Head of caudate nucleus (tissue), 42 donors: ENCODE measurements at regions not wholly inside any gene's neighbourhood (a gene's known extent, or its start where the extent isn't known, plus 50 kb on each side); places are given as distances from the start of the nearest gene placed in this dataset.
"Not testable (repeated sequence)": the region's sequence is repeated elsewhere in the genome, so short reads cannot be mapped to it uniquely, and the experiment has no call there.

ENCODE experiments used
- DNase-seq, 42 donors: peaks; one replicate each; pipeline versions ENCODE4 v3.0.0 to v3.0.0-alpha.2; 2020 to 2021; ENCODE audit warnings: mixed read lengths in 7 of 42
- intact Hi-C: fragments of 100-400 bp; cut with DNase I; formaldehyde crosslinking; loops from one replicate; pipeline ENCODE4 v1.15.0; 2022

DNA sequence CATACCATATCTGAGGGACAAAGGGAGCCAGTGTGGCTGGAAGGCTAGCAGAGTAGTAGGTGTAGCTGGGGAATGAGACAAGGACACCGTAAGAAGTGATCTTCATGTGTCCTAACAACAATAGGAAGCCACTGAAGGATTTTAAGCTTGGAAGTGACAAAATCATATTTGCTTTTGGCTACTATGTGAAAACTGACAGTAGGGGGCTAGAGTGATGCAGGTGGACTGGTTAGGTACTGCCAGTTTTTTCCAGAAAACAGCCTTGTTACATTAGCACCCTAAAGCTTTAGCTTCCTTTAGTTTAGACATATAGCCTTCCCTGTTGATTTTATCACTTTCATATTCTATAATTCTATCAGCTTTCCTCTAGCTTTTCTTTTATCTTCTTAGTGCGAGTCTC lies 637.1 kb downstream of the ANKRD7 start:
- intact Hi-C loops = no loop called here

DNA sequence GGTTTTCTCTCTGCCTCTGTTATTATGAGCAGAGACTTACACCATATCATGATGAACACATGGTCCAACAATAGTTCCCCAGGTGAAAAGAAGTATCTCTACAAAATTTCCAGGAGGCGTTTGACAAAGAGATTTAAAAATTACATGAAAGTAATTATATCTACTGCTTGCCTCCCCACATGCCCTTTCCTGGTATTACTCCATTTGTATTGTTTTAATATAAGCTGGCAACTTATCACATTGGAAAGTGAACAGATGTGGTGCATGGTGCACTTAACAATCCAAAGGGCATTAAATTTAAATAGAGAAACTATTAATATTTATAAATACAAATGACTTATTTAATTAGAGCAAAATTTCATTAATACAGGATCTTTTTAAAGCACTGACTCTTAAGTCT lies 638.2 kb downstream of the ANKRD7 start:
- intact Hi-C loops = no loop called here
- DNase-seq = no peak

More for the DNA sequence above, 637.1 kb downstream of the ANKRD7 start:
- DNase-seq = no peak

DNA sequence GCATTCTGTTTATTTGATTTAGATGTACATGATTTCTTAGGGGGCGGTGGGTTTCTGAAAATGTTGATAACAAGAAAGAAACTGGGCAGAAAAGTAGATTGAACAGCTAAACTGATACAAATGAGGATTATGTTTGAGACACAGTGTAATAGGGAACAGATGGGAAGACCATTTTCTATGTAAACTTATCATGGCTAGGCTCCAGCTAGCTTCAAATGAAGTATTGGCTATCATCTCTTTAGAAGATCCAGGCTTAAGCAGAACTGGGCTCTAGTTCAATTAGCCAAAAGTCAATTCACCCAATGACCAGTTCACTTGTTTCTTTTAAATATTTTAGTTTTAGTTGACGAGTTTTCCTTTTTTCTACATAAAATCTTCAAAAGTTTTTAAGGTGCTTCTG lies 639.5 kb downstream of the ANKRD7 start:
- intact Hi-C loops = no loop called here
- no peak for DNase-seq

DNA sequence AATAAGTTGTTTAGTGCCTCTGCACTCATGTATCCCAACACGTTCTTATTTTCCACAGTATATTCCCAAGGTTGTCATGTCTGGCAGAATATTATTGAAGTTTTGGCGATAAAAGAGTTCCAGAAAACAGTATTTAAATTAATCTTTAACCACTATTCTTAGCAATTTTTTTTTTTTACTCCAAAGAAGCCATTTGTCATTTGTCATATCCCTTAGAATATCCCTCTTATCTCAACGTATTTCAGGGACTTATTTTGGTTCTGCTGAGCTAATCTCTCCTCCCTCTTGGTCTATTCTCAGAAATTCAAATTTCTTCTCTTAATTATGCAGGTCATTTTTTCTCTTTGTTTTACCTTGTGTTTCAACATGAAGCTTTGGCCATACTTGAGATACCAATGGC lies 643.4 kb downstream of the ANKRD7 start:
- no peak for DNase-seq
- intact Hi-C loops = no loop called here

DNA sequence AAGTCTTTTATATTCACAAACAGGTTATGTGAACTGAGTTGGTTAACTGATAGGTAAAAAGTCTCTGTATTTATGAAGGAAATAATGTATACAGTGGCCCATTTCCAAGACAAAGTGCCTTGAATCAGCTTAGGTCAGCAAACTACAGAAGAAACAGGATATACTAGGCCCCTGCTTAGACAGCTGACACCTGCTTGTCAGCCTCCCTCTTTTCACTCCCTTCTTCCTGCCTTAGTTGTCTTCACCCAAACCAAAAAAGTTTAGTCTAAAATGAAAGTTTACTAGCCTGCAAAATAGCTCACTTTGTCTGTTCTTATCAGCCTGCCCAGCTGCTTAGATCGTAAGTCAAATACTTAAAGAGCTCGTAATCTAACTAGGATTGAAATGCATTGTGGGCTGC lies 644.6 kb downstream of the ANKRD7 start:
- DNase-seq, intact Hi-C loops: not testable (repeated sequence)

DNA sequence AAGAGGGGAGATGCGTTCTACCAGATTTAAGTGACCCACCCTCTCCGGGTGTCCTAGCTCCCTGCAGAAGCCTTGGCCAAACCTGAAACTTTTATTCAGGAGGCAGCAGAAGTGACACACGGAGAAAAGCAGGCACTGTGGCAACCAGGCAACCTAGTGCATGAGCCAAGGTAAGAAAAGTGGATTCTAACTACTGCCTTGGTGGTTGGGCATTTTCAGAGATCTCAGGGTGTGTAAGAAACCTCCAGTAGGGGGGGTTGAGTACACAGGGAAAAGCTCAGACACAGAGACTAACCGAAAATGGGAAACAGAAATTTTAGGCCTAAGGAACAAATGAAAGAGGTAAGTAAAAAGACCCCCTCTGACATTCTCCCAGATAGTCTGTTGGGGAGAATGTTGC lies 645.7 kb downstream of the ANKRD7 start:
- peak in 8 of 42 donors; percentile 3 to 46 (median 12) for DNase-seq
- intact Hi-C loops = no loop called here

DNA sequence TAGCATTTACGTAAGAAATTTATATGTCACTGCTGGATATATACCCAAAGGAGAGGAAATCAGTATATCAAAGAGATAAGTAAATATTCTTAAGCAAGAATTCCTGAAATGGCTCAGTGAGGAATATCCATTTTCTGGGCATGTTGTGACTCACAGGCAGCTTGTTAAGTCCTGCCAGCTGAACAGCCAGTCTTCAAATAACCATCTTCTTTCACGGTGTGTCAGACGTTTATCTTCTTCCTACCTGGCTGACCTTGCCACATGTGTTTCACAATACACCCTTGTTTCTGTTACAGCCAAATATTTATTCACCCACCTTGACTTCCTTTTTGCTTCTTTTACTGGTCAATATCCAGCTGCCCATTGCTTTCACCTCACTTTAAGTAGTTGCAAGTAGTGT lies 648.1 kb downstream of the ANKRD7 start:
- no peak for DNase-seq
- intact Hi-C loops = no loop called here

DNA sequence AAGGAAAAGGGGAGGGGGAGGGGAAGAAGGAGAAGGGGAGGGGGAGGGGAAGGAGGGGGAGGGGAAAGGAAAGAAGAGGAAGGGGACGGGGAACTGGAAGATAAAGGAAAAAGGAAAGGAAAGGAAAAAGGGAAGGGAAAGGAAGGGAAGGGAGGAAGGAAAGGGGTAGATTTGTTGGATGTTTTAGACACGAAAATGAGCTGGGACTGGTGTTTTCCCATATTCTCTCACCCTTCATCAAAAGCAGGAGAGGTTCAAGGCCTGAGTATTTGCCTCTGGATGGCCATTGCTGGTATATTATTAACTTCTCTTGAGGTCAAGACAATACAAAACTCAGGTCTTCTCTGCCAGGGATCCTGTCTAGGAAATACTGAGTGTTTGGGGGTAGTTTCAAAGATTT lies 652.7 kb downstream of the ANKRD7 start:
- DNase-seq = no peak
- intact Hi-C loops = no loop called here

DNA sequence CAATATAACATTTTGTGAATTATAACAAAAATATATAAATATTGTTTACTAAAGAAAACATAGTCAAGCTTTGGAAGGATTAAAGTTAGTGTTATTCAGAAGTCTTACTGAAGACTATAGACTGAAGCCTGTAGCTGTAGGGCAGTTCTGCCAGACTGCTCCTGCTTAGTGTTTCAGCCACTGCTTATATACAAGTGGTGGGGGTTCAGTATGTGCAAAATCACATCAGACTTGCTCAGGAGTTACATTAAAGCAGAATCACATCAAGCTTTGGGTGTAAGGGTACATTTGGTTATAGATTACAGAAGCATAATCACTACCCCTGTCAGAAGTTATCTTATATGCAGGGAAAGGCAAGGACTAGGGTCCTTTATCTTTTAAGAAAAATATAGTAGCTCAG lies 653.8 kb downstream of the ANKRD7 start:
- intact Hi-C loops = no loop called here
- no peak for DNase-seq

DNA sequence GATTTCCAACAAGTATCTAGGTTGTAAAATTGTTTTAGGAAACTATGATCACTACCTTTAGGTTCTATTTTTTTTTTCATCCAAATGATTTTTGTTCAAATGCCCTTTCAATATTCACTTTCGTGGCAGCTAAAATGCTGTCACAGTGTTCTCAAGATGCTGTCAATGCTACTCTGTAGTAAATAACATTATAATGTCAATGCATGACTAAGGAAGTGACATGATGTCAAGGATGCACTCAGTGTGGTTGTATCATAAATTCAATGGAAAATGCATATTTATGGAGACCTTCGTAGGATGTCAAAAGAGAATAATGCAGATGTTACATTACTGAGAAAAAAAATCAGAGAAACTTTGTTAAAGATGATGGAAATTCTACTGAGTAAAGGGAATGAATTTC lies 673.8 kb downstream of the ANKRD7 start:
- DNase-seq = no peak
- intact Hi-C loops = no loop called here

DNA sequence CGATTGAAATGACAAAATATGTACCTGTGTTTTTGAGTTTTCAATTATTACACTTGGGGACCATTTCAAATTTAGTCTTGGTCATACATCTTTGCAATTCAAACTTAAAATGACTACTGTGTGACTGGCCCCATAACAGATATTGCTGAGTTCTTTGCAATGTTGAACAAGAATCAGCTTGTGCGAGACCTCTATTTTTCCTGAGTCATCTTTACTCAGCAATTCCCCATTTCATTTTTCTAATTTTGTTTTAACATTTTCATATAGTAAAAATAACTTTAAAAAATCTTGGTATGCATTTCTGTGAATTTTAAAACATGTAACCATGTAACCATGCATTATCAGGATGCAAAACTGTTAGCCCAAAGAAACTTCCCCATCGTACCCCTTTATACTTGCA lies 678.1 kb downstream of the ANKRD7 start:
- intact Hi-C loops = no loop called here
- DNase-seq = no peak

DNA sequence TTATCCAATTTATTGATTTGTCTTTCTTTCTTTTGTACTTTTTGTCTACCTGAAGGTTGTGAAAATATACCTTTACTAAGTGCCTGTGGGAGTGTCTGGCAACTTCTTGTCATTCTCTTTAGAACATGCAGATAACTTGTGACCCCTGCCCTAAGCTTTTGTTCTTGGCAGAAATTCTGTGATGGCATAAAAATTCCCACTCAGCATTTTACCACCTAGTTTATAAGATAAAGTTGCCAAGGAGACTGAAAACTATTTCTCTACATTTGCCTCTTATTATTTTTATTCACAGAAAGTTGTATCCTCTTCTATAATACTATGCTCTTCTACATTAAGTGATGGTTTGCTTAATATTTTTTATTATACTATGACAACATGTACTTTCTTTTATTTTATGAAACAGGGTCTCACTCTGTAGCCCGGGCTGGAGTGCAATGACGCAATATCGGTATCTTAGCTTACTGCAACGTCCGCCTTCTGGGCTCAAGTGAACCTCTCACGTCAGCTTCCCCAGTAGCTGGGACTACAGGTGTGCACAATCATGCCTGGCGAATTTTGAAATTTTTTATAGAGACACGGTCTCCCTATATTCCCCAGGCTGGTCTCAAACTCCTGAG lies 683.5 kb downstream of the ANKRD7 start:
- intact Hi-C loops = no loop called here
- DNase-seq = no peak

DNA sequence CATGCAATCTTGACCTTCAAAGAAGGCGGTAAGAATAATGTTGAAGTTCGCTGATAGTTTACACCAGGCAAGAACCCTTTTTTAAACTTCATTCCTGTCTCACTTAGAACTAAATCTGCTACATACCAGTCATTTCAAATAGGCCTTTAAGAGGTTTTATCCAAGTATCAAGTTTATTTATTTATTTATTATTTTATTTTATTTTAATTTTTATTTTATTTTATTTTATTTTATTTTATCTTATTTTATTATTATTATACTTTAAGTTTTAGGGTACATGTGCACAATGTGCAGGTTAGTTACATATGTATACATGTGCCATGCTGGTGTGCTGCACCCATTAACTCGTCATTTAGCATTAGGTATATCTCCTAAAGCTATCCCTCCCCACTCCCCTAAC lies 691.6 kb downstream of the ANKRD7 start:
- intact Hi-C loops, DNase-seq: not testable (repeated sequence)

DNA sequence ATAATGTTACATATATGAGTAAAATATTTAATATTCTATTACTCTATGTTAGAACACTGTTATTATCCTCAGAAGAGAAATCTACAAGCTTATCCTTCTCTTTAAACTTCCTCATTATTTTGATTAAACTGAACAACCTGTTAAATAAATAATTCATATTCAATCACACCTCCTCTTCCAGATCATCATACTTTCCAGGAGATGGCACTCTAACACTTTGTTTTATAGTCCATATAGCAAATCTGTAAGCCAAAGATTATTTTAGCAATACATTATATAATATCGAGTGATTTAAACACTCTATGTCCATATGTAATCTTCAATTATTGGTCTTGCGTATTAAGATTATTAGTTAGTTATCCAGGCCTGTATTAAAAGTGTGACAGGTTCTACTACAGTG lies 694.1 kb downstream of the ANKRD7 start:
- intact Hi-C loops = no loop called here
- DNase-seq = no peak

DNA sequence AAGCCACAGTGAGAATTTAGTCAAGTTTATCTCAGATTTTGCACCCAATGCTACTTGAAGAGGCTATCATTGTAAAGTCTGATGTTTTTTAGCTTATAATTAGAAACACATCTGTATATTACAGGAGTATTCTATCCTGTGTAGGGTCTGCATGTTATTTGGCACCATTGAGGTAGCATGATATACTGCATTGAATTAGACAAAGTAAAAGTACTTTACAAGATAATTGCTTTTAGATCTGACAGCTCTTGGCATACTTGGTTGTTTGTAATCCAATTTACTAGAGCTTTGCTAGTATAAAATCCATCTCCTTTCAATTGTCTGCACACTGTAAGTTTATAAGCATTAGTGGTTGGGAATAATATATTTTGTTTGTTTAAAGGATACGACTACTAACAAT lies 714.3 kb downstream of the ANKRD7 start:
- no peak for DNase-seq
- intact Hi-C loops = no loop called here

DNA sequence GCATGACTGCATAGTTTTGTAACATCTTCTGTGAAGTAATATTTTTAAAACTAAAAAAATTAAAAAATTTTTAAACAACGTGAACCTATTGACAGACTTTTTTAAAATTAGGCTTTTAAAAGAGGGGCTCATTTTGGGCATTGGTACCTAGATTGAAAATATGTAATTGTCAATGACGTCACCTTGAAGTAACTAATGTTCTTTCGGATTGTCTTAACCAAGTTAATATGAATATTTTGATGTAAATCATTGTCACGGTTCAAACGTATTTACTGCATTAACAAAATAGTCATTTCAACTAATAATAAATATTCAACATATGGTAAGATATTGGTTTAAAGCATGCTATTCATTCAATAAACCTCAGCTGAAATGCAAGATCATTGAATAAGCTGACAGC lies 719.8 kb downstream of the ANKRD7 start:
- intact Hi-C loops = no loop called here
- no peak for DNase-seq

DNA sequence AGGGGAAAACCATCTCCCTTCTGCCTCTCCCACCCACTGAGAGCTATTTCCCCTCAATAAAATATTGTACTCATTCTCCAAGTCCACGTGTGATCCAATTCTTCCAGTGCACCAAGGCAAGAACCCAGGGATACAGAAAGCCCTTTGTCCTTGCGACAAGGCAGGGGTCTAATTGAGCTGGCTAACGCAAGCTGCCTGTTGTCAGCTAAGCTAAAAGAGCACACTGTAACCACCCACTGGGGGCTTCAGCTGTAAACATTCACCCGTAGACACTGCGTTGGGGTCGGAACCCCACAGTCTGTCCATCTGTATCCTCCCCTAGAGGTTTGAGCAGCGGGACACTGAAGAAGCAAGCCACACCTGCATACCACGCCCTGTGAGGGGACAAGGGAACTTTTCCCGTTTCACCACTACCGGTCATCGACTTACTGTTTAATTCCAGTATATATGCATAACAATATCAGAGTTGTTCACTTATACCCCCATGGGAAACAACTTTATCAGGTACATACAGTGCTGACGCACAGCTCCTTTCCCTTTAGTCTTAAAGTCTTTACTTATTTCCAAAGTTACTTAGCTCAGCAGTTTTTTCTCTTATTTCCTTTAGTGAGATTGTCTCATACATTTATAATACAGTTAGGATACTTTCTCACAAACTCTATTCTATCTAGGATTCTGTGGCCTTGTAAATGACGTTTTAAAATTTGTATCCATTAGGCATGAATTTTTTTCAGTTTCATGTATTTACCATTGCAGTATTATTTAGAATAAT lies 721.6 kb downstream of the ANKRD7 start:
- intact Hi-C loops = no loop called here
- DNase-seq = no peak

DNA sequence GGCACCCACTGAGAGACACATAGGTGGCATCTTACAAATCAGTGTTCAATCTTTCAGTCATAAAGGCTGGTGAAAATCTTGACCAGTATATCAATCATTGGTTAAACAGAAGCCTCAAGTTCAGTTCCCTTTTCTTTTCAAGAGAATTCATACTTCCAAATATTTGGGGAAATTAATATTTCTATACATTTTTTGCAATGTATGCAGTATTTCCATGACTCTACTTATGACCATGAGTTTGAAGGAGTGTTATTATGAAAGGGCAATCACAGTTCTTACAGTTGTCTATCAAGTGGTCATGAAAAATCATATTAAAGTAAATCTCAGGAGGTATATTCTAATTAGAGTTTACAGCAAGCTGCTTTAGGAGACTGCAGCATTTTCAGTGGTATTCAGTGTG lies 724.0 kb downstream of the ANKRD7 start:
- intact Hi-C loops = no loop called here
- DNase-seq = no peak

DNA sequence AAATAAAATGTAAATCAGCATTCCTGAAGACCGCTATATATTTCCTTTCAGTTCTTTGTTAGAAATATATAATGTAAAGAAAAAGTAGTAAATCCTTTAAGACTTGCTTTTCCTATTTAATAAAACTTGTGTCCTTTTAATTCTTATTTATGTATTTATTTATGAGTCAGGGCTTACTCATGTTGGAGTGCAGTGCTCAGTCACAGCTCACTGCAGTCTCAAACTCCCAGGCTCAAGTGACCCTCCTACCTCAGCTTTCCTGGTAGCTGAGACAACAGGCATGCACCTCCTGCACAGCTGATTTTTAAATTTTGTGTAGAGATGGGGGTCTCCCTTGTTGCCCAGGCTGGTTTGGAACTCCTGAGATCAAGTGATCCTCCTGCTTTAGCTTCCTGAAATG lies 724.5 kb downstream of the ANKRD7 start:
- intact Hi-C loops = no loop called here

DNA sequence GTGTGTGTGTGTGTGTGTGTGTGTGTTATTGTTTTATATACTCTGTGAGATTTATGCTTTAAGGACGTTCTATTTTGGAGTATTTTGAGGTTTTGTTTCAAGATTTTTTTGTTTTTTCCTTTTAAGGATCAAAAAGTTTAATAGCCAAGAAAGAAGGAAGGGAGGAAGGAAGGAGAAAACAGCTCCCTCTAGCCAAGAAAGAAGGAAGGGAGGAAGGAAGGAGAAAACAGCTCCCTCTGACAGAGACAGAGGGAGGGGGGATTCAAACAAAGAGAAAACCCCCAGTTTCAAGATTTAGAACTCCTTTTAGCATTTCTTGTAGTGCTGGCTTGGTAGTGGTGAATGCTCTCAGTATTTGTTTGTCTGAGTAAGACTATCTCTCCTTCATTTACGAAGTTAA lies 731.8 kb downstream of the ANKRD7 start:
- intact Hi-C loops, DNase-seq: not testable (repeated sequence)

More for the DNA sequence above, 724.5 kb downstream of the ANKRD7 start:
- DNase-seq = no peak

DNA sequence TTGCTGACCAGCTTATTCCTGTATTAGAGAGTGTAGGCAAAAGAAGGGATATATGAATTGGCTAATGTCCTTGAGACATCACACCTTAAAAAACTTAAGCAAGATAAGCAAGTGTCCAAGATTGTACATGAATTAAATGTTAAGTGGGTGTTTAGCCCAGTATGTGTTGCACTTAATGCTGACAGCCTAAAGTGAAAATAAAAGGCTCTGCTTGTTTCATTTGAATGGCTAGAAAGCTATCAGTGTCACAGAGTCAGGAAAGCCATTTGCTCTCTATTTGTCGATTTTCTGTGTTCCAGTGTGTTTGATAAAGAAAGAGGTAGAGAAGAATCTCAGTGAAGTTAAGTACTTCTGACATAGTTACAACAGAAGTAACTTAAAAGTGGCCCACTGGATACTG lies 744.9 kb downstream of the ANKRD7 start:
- intact Hi-C loops = no loop called here
- DNase-seq = no peak
